GM23248 (cell line): ENCODE measurements at regions not wholly inside any gene's neighbourhood (a gene's known extent, or its start where the extent isn't known, plus 50 kb on each side); places are given as distances from the start of the nearest gene placed in this dataset.

ENCODE experiments used
- EZH2 ChIP-seq: fragments of 200-600 bp; sonication (generic); IDR thresholded peaks from 2 replicates; pipeline ENCODE4 v1.6.1; 2018; ENCODE audit warnings: antibody characterized with exemption, mild to moderate bottlenecking; ENCODE audit not compliant: insufficient read depth, poor library complexity, severe bottlenecking
- EZH2phosphoT487 ChIP-seq: fragments of 200-600 bp; sonication (generic); IDR thresholded peaks from 2 replicates; pipeline ENCODE4 v1.6.1; 2018; ENCODE audit warnings: antibody characterized with exemption, moderate library complexity, mild to moderate bottlenecking, low read depth; ENCODE audit not compliant: insufficient read depth

DNA sequence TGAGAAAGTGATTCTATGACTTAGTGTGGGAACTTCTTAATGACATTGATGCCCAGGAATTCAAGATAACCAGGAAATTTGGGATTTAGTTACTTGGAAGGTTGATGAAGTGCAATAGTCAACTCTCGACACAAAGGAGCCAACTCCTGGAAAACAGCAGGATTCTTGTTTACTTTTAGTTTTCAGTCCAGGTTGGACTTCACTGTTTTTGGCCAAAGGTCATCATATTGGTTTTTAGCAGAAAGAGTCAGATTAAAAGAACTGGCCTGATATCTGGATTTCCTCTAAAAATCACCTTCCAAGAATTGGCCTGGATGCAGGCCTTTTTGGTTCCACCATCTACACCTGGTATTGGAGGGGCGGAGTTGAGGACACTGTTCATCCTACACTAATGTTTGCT is 60.1 kb upstream of the SALL1 start:
- TF ChIP-seq EZH2: no peak
- no peak for TF ChIP-seq EZH2phosphoT487
